ENCODE measurements at regions not wholly inside any gene's neighbourhood (a gene's known extent, or its start where the extent isn't known, plus 50 kb on each side); places are given as distances from the start of the nearest gene placed in this dataset.

GRCh38 chr13:73492811-73493210, 434.0 kb downstream of the KLF5 start:
- DNase-seq: no peak

- DNase-seq: no peak
Observed at GRCh38 chr13:73482556-73482955, 423.8 kb downstream of the KLF5 start.

GRCh38 chr13:73481886-73482445, 423.2 kb downstream of the KLF5 start:
- DNase-seq: no peak

- no peak for DNase-seq
Observed at GRCh38 chr13:73480779-73481559, 422.2 kb downstream of the KLF5 start.

GRCh38 chr13:73479856-73480255, 421.1 kb downstream of the KLF5 start:
- DNase-seq: no peak

- no peak for DNase-seq
Observed at GRCh38 chr13:73479351-73479750, 420.5 kb downstream of the KLF5 start.

- DNase-seq: no peak
Observed at GRCh38 chr13:73477441-73477840, 418.6 kb downstream of the KLF5 start.

- DNase-seq: no peak
Observed at GRCh38 chr13:73473016-73473415, 414.2 kb downstream of the KLF5 start.

- DNase-seq: no peak
Observed at GRCh38 chr13:73467125-73467524, 408.3 kb downstream of the KLF5 start.

- no peak for DNase-seq
Observed at GRCh38 chr13:73466561-73466960, 407.8 kb downstream of the KLF5 start.

GRCh38 chr13:73465617-73465971, 406.8 kb downstream of the KLF5 start:
- DNase-seq: no peak

- no peak for DNase-seq
Observed at GRCh38 chr13:73464758-73465616, 406.2 kb downstream of the KLF5 start.

GRCh38 chr13:73462241-73462640, 403.4 kb downstream of the KLF5 start:
- DNase-seq: no peak

GRCh38 chr13:73451221-73452029, 392.6 kb downstream of the KLF5 start:
- DNase-seq: no peak

- no peak for DNase-seq
Observed at GRCh38 chr13:73450583-73450982, 391.8 kb downstream of the KLF5 start.

GRCh38 chr13:73449252-73449651, 390.4 kb downstream of the KLF5 start:
- no peak for DNase-seq

GRCh38 chr13:73440296-73440895, 381.6 kb downstream of the KLF5 start:
- no peak for DNase-seq

GRCh38 chr13:73433890-73434289, 375.1 kb downstream of the KLF5 start:
- no peak for DNase-seq

- no peak for DNase-seq
Observed at GRCh38 chr13:73433458-73433857, 374.7 kb downstream of the KLF5 start.

- DNase-seq: no peak
Observed at GRCh38 chr13:73429701-73430100, 370.9 kb downstream of the KLF5 start.

GRCh38 chr13:73428706-73429105, 369.9 kb downstream of the KLF5 start:
- DNase-seq: no peak

- no peak for DNase-seq
Observed at GRCh38 chr13:73428137-73428536, 369.3 kb downstream of the KLF5 start.

GRCh38 chr13:73422973-73423372, 364.2 kb downstream of the KLF5 start:
- no peak for DNase-seq
